ENCODE measurements at regions not wholly inside any gene's neighbourhood (a gene's known extent, or its start where the extent isn't known, plus 50 kb on each side); places are given as distances from the start of the nearest gene placed in this dataset.

GRCh38 chr1:5565281-5566125, 426.7 kb downstream of the NPHP4 start:
- no peak for TF ChIP-seq CTCF (IDR thresholded peaks at IDR 0.05)
- no peak for TF ChIP-seq POLR2A (IDR thresholded peaks at IDR 0.05)
- TF ChIP-seq POLR2AphosphoS5 (IDR thresholded peaks at IDR 0.05) = no peak
- no peak for TF ChIP-seq EP300 (IDR thresholded peaks at IDR 0.05)
